Sigmoid colon (tissue), 6 donors: ENCODE measurements at regions not wholly inside any gene's neighbourhood (a gene's known extent, or its start where the extent isn't known, plus 50 kb on each side); places are given as distances from the start of the nearest gene placed in this dataset.

Experiments
- DNase-seq: peaks from one replicate; pipeline ENCODE4 v3.0.0-alpha.2; 2019
- H3K27ac ChIP-seq, 4 donors: fragments of 200-600 bp; sonication (generic); one replicate each; pipeline ENCODE4 v1.5.1; 2016 to 2019; ENCODE audit warnings: mild to moderate bottlenecking in 1 of 4
- H3K27me3 ChIP-seq, 3 donors: fragments of 200-600 bp; sonication (generic); one replicate each; pipeline ENCODE4 v1.5.1; 2019; ENCODE audit warnings: mild to moderate bottlenecking in 1 of 3
- H3K36me3 ChIP-seq, 4 donors: fragments of 200-600 bp; sonication (generic); one replicate each; pipeline ENCODE4 v1.5.1; 2016 to 2019
- H3K4me1 ChIP-seq, 4 donors: fragments of 200-600 bp; sonication (generic); one replicate each; pipeline ENCODE4 v1.5.1; 2017 to 2019
- H3K4me3 ChIP-seq, 4 donors: fragments of 200-600 bp; sonication (generic); one replicate each; pipeline ENCODE4 v1.5.1; 2017 to 2019; ENCODE audit warnings: mild to moderate bottlenecking in 2 of 4, moderate library complexity in 1 of 4
- H3K9me3 ChIP-seq, 4 donors: fragments of 200-600 bp in 3 of 4; sonication (generic) in 3 of 4; one replicate each; pipeline versions ENCODE4 v1.5.1 to v1.6.1; 2013 to 2019
- EP300 ChIP-seq, 4 donors: sonication (generic); formaldehyde crosslinking; IDR thresholded peaks; one replicate each; pipeline ENCODE4 v1.6.1; 2017; ENCODE audit warnings: antibody characterized with exemption in 4 of 4
- POLR2A ChIP-seq, 2 donors: fragments of 450-650 bp; IDR thresholded peaks; one replicate each; pipeline ENCODE4 v1.6.1; 2016; ENCODE audit warnings: antibody characterized with exemption in 2 of 2, mild to moderate bottlenecking in 2 of 2, moderate library complexity in 2 of 2
- POLR2AphosphoS5 ChIP-seq, 4 donors: sonication (generic); formaldehyde crosslinking; IDR thresholded peaks; one replicate each; pipeline ENCODE4 v1.6.1; 2017; ENCODE audit warnings: antibody characterized with exemption in 4 of 4
- WGBS, 2 donors: extraction: QIAGEN DNeasy Blood & Tissue Kit; methylation state at CpG; one replicate each; pipeline ENCODE4 v1.1.7; 2013; 5-methylcytosine and 5-hydroxymethylcytosine counted together
- intact Hi-C: fragments of 100-400 bp; cut with DNase I; formaldehyde crosslinking; loops from one replicate; pipeline ENCODE4 v1.15.1; 2023
- TF ChIP-seq, protein P1 (sequence below), 4 experiments: fragments of 450-650 bp in 3 of 4; fragments of 200-600 bp in 1 of 4; IDR thresholded peaks; one replicate each; pipeline ENCODE4 v1.5.1; 2016 to 2019; ENCODE audit warnings: antibody characterized with exemption in 4 of 4, mild to moderate bottlenecking in 3 of 4, moderate library complexity in 2 of 4
- donor health status: healthy with polysubstance abuse.
- donor health status: healthy.

DNA sequence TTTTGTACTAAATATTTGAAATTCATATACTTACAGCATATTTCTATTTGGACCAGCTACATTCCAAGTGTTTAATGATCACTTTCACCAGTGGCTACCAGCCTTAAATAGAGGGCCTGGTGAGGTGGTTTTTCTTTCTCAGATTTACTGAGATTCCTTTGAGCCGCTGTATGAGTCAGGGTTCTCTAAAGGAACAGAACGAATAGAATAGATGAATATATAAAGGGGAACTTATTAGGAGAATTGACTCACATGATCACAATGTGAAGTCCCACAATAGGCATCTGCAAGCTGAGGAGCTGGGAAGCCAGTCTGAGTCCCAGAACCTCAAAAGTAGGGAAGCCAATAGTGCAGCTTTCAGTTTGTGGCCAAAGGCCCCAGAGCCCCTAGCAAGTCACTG, 146.2 kb upstream of the TLL1 start:
- H3K36me3 ChIP-seq, result no peaks in the 10 kb centered on the region
- 87 to 89% methylated on average over 2 of the region's 2 CpGs for WGBS, 2 donors
- TF ChIP-seq, protein P1, sequence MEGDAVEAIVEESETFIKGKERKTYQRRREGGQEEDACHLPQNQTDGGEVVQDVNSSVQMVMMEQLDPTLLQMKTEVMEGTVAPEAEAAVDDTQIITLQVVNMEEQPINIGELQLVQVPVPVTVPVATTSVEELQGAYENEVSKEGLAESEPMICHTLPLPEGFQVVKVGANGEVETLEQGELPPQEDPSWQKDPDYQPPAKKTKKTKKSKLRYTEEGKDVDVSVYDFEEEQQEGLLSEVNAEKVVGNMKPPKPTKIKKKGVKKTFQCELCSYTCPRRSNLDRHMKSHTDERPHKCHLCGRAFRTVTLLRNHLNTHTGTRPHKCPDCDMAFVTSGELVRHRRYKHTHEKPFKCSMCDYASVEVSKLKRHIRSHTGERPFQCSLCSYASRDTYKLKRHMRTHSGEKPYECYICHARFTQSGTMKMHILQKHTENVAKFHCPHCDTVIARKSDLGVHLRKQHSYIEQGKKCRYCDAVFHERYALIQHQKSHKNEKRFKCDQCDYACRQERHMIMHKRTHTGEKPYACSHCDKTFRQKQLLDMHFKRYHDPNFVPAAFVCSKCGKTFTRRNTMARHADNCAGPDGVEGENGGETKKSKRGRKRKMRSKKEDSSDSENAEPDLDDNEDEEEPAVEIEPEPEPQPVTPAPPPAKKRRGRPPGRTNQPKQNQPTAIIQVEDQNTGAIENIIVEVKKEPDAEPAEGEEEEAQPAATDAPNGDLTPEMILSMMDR (IDR thresholded peaks at IDR 0.05), result no peak
- intact Hi-C loops, result no loop called here
- no peak overlapping the region for H3K27ac ChIP-seq
- no peak for DNase-seq
- H3K4me3 ChIP-seq, result no peak overlapping the region
- no peaks in the 10 kb centered on the region for H3K9me3 ChIP-seq
- peaks cover 0 to 19% (median 7%) of the 10 kb centered on the region in 4 donors for H3K4me1 ChIP-seq
- no peaks in the 10 kb centered on the region for H3K27me3 ChIP-seq

DNA sequence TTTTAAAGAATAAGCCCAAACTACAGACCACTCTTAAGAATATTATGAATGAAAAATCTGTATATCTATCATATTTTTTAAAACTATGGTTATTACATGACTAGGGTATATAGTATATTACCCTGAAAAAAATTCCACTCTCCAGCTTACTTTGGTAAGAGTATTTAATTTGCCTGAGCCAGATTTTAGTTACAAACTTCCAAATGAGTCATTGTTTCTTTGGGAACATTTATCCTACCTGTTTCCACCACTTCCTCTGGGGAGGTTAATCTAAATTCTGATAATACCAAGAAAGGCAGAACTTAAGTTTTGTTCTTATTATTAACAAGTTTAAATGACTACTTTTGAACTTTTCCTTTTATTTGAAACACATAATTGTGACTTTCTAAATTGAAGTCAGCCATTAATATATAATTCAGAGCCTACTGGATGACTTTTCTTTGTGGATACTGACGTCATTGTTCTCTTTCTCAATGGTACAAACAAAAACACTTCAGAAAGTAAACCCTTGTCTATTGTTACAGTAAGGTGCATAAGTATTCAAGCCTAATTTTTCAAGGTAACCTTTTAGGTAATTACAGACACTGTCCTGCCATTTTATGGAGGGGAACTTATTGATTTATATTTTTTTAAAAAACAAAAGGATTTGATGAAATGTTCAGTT, 135.6 kb upstream of the TLL1 start:
- intact Hi-C loops, result no loop called here
- Histone ChIP-seq H3K27me3 (no peaks in the 10 kb centered on the region), H3K9me3 (no peaks in the 10 kb centered on the region), H3K4me1 (no peaks in the 10 kb centered on the region), H3K36me3 (no peaks in the 10 kb centered on the region), H3K4me3 (no peak overlapping the region), H3K27ac (no peak overlapping the region)
- 45 to 85% methylated on average over 1 of the region's 1 CpG for WGBS, 2 donors
- no peak for DNase-seq
- TF ChIP-seq, protein P1 (IDR thresholded peaks at IDR 0.05), result no peak
- TF ChIP-seq EP300 (IDR thresholded peaks at IDR 0.05) (no peak), POLR2AphosphoS5 (IDR thresholded peaks at IDR 0.05) (no peak), POLR2A (IDR thresholded peaks at IDR 0.05) (no peak)

DNA sequence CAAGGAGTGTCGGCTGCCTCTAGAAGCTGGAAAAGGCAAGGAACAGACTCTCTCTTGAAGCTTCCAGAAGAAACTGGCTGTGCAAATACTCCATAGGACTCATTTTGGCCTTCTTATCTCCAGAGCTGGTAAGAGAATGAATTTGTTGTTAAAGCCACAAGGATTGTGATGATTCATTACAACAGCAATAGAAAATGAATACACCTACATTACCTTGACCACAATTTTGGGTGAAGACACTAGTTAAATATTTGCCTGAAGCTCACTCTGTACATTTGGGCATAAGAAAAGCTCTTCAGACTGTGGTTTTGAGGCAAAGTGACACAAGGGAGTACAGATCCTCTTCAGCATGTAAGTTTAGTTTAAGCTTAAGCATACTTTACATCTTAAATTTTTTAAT, 134.5 kb upstream of the TLL1 start:
- no peak for DNase-seq
- intact Hi-C loops, result no loop called here
- H3K27ac ChIP-seq, result no peak overlapping the region
- no peaks in the 10 kb centered on the region for H3K9me3 ChIP-seq
- no peak overlapping the region for H3K4me3 ChIP-seq
- H3K36me3 ChIP-seq, result no peaks in the 10 kb centered on the region
- no peaks in the 10 kb centered on the region for H3K27me3 ChIP-seq
- WGBS, 2 donors, result 84 to 93% methylated on average over 1 of the region's 1 CpG
- TF ChIP-seq POLR2AphosphoS5 (IDR thresholded peaks at IDR 0.05) (no peak), POLR2A (IDR thresholded peaks at IDR 0.05) (no peak), EP300 (IDR thresholded peaks at IDR 0.05) (no peak)
- TF ChIP-seq, protein P1 (IDR thresholded peaks at IDR 0.05), result no peak
- no peaks in the 10 kb centered on the region for H3K4me1 ChIP-seq

DNA sequence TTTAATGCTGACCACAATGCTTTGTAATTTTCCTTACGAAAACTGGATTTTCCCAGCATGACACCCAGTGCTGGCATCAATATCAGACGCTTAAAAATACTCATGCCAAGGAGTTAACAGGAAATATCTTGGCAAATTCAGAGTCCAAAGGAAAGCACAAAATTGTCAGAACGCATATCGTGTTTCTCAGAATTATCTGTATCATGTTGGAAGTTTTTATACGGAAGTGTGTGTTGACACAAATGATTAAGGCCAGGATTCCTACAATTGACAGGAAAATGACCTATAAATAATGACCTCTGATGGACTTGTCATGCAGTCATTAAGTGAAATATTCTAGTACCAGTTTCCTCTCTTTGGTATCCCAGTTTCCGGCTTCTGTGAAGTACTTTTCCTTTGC, 132.1 kb upstream of the TLL1 start:
- intact Hi-C loops, result no loop called here
- WGBS, 2 donors, result 66 to 80% methylated on average over 6 of the region's 6 CpGs
- Histone ChIP-seq H3K9me3 (no peaks in the 10 kb centered on the region), H3K4me1 (no peaks in the 10 kb centered on the region), H3K36me3 (no peaks in the 10 kb centered on the region), H3K27ac (no peak overlapping the region), H3K27me3 (no peaks in the 10 kb centered on the region), H3K4me3 (no peak overlapping the region)
- no peak for DNase-seq
- TF ChIP-seq POLR2AphosphoS5 (IDR thresholded peaks at IDR 0.05), result no peak
- TF ChIP-seq EP300 (IDR thresholded peaks at IDR 0.05), result no peak
- TF ChIP-seq POLR2A (IDR thresholded peaks at IDR 0.05), result no peak

DNA sequence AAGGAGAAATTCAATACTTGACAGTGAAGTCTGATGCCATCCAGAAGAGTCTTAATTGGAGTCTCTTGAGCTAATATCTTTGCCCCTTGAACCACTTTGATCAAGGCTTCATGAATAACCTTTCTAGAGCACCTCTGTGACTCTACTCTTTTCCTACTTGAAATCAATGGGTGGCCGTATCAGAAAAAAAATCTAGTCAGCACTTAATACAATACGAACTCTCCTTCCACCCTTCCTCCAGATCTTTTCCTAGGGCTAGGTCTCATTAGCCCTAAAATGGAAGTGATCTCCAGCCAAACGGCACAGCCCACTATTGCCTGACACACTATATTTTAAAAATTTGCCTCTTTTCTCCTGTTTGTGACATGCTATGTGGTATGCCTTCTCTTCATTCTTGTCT, 129.6 kb upstream of the TLL1 start:
- intact Hi-C loops, result no loop called here
- H3K36me3 ChIP-seq, result no peaks in the 10 kb centered on the region
- H3K9me3 ChIP-seq, result no peaks in the 10 kb centered on the region
- TF ChIP-seq EP300 (IDR thresholded peaks at IDR 0.05), result no peak
- TF ChIP-seq POLR2A (IDR thresholded peaks at IDR 0.05), result no peak
- TF ChIP-seq POLR2AphosphoS5 (IDR thresholded peaks at IDR 0.05), result no peak
- TF ChIP-seq, protein P1 (IDR thresholded peaks at IDR 0.05), result no peak
- no peak for DNase-seq
- H3K27ac ChIP-seq, result no peak overlapping the region
- H3K27me3 ChIP-seq, result no peaks in the 10 kb centered on the region
- WGBS, 2 donors, result 94% methylated on average over 3 of the region's 3 CpGs
- no peak overlapping the region for H3K4me3 ChIP-seq
- H3K4me1 ChIP-seq, result no peaks in the 10 kb centered on the region
